ENCODE measurements at regions not wholly inside any gene's neighbourhood (a gene's known extent, or its start where the extent isn't known, plus 50 kb on each side); places are given as distances from the start of the nearest gene placed in this dataset.

- intact Hi-C loops (cut with DNase I), result no loop called here
- H3K27me3 ChIP-seq, result no peaks in the 10 kb centered on the region
- ATAC-seq (no peak), DNase-seq (no peak)
- no peaks in the 10 kb centered on the region for H3K36me3 ChIP-seq
- no peak overlapping the region for H3K27ac ChIP-seq
- TF ChIP-seq, protein P1, sequence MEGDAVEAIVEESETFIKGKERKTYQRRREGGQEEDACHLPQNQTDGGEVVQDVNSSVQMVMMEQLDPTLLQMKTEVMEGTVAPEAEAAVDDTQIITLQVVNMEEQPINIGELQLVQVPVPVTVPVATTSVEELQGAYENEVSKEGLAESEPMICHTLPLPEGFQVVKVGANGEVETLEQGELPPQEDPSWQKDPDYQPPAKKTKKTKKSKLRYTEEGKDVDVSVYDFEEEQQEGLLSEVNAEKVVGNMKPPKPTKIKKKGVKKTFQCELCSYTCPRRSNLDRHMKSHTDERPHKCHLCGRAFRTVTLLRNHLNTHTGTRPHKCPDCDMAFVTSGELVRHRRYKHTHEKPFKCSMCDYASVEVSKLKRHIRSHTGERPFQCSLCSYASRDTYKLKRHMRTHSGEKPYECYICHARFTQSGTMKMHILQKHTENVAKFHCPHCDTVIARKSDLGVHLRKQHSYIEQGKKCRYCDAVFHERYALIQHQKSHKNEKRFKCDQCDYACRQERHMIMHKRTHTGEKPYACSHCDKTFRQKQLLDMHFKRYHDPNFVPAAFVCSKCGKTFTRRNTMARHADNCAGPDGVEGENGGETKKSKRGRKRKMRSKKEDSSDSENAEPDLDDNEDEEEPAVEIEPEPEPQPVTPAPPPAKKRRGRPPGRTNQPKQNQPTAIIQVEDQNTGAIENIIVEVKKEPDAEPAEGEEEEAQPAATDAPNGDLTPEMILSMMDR (IDR thresholded peaks at IDR 0.05), result no peak
- H3K9me3 ChIP-seq, result no peaks in the 10 kb centered on the region
- no peaks in the 10 kb centered on the region for H3K4me1 ChIP-seq
- H3K4me3 ChIP-seq, result no peak overlapping the region
Measured at GRCh38 chr9:86665416-86665815, 281.9 kb downstream of the GAS1 start.

DNA sequence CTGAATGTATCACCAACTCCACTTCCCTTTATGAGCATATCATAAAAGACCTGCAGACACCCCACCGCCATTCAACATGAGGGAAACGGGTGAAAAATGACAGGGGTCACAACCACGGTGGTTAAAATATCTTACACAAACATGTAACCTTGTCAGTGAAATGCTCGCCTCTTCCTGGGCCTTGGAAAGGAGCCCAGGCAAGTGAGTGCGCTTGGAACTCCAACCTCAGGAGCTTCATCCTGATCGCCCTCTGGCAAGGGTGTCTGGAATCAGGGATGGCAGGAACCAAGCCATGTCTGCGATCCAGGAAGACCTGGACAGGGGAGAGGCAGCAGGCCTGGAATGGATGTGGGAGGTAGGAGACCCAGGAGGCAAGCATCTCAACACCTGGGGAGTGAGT is 282.7 kb downstream of the GAS1 start:
- ATAC-seq (no peak), DNase-seq (no peak)
- Histone ChIP-seq H3K4me1 (no peaks in the 10 kb centered on the region), H3K9me3 (no peaks in the 10 kb centered on the region), H3K27ac (no peak overlapping the region), H3K36me3 (no peaks in the 10 kb centered on the region), H3K4me3 (no peak overlapping the region), H3K27me3 (no peaks in the 10 kb centered on the region)
- intact Hi-C loops (cut with DNase I), result no loop called here
- TF ChIP-seq, protein P1 (IDR thresholded peaks at IDR 0.05), result no peak

DNA sequence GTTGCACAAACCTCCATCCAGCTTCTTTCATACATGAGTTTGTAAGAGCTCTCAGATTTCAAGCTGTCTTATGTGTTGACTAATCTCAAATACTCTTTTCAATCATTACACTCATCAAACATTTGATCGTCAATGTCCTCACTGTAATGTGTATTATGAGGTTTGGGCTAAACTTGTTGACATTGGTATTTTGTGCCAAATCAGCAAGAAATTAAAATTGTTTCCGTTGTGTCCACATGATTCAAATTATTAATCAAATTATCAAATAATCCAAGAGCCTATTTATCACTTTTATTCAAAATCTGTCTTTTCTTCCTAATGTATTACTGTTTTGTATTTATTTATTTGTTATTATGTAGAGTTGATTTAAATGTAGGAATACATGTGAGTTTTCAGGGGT is 283.4 kb downstream of the GAS1 start:
- TF ChIP-seq, protein P1 (IDR thresholded peaks at IDR 0.05), result no peak
- no peak for ATAC-seq
- intact Hi-C loops (cut with DNase I), result no loop called here

GRCh38 chr9:86662890-86663468 is 284.3 kb downstream of the GAS1 start:
- intact Hi-C loops (cut with DNase I), result no loop called here
- DNase-seq, result no peak
- no peak overlapping the region for H3K4me3 ChIP-seq
- H3K9me3 ChIP-seq, result no peaks in the 10 kb centered on the region
- no peak overlapping the region for H3K27ac ChIP-seq
- H3K27me3 ChIP-seq, result no peaks in the 10 kb centered on the region
- TF ChIP-seq, protein P1 (IDR thresholded peaks at IDR 0.05), result no peak
- no peaks in the 10 kb centered on the region for H3K4me1 ChIP-seq
- H3K36me3 ChIP-seq, result no peaks in the 10 kb centered on the region
- no peak for ATAC-seq

More for the DNA sequence above, 283.4 kb downstream of the GAS1 start:
- Histone ChIP-seq H3K9me3 (no peaks in the 10 kb centered on the region), H3K27me3 (no peaks in the 10 kb centered on the region), H3K4me3 (no peak overlapping the region), H3K36me3 (no peaks in the 10 kb centered on the region), H3K27ac (no peak overlapping the region), H3K4me1 (no peaks in the 10 kb centered on the region)
- no peak for DNase-seq

- no peaks in the 10 kb centered on the region for H3K36me3 ChIP-seq
- DNase-seq, result no peak
- no peak overlapping the region for H3K27ac ChIP-seq
- no peak overlapping the region for H3K4me3 ChIP-seq
- TF ChIP-seq, protein P1 (IDR thresholded peaks at IDR 0.05), result no peak
- H3K4me1 ChIP-seq, result no peaks in the 10 kb centered on the region
- ATAC-seq, result no peak
- intact Hi-C loops (cut with DNase I), result no loop called here
- H3K27me3 ChIP-seq, result no peaks in the 10 kb centered on the region
- no peaks in the 10 kb centered on the region for H3K9me3 ChIP-seq
Measured at GRCh38 chr9:86660146-86660943, 287.0 kb downstream of the GAS1 start.

Data from upper lobe of right lung (tissue), 1 donor.